AG10803 (cell line): ENCODE measurements at regions not wholly inside any gene's neighbourhood (a gene's known extent, or its start where the extent isn't known, plus 50 kb on each side); places are given as distances from the start of the nearest gene placed in this dataset.
"Not testable (repeated sequence)": the region's sequence is repeated elsewhere in the genome, so short reads cannot be mapped to it uniquely, and the experiment has no call there.

Experiments
- DNase-seq: peaks from one replicate; pipeline ENCODE4 v3.0.0; 2010; ENCODE audit warnings: low read depth
- H3K4me3 ChIP-seq: 2 replicates; pipeline ENCODE4 v1.5.1; 2011; ENCODE audit warnings: mild to moderate bottlenecking, low read length, control low read depth
- TF ChIP-seq, protein P1 (sequence below): conservative IDR thresholded peaks from 2 replicates; pipeline ENCODE4 v1.5.1; 2011; ENCODE audit warnings: mild to moderate bottlenecking, low read length, control low read depth, inconsistent platforms

GRCh38 chr11:69578167-69578566 is 62.8 kb upstream of the CCND1 start:
- no peak for DNase-seq
- H3K4me3 ChIP-seq, result no peak overlapping the region
- TF ChIP-seq, protein P1, sequence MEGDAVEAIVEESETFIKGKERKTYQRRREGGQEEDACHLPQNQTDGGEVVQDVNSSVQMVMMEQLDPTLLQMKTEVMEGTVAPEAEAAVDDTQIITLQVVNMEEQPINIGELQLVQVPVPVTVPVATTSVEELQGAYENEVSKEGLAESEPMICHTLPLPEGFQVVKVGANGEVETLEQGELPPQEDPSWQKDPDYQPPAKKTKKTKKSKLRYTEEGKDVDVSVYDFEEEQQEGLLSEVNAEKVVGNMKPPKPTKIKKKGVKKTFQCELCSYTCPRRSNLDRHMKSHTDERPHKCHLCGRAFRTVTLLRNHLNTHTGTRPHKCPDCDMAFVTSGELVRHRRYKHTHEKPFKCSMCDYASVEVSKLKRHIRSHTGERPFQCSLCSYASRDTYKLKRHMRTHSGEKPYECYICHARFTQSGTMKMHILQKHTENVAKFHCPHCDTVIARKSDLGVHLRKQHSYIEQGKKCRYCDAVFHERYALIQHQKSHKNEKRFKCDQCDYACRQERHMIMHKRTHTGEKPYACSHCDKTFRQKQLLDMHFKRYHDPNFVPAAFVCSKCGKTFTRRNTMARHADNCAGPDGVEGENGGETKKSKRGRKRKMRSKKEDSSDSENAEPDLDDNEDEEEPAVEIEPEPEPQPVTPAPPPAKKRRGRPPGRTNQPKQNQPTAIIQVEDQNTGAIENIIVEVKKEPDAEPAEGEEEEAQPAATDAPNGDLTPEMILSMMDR, result no peak

GRCh38 chr11:69580529-69580928 is 60.4 kb upstream of the CCND1 start:
- no peak overlapping the region for H3K4me3 ChIP-seq
- TF ChIP-seq, protein P1, result no peak
- DNase-seq, result no peak

DNA sequence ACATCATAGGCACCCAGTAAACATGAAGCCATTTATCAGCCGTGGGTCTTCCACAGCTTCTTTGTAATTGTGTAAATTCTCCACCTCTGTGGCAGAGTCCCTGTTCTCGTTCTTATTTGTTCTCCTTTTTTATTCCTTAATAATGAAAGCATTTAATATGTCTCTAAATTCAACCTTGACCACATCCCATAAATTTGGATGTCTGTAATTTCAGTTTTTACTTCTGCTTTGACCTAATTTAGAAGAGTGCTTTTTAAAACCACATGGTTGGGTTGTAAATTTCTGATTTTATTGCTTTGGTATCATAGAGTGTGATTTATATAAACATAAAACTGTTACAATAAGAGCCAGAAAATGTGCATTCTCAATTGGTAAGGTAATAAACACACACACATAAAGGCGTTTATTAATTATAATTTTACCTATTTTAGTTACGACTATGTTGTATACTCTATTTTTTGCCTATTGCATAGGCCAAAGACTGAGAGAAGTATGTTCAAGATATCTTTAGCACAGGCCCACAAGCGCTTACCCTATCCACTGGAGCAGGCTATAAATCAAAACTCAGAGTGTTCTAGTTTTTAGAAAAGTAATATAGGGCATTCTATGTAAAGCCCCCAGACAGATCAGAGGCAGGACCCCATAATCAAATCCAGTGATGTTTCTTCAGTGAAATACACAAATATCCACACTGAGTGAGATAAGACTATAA is 58.0 kb upstream of the CCND1 start:
- H3K4me3 ChIP-seq, result no peak overlapping the region
- no peak for DNase-seq

DNA sequence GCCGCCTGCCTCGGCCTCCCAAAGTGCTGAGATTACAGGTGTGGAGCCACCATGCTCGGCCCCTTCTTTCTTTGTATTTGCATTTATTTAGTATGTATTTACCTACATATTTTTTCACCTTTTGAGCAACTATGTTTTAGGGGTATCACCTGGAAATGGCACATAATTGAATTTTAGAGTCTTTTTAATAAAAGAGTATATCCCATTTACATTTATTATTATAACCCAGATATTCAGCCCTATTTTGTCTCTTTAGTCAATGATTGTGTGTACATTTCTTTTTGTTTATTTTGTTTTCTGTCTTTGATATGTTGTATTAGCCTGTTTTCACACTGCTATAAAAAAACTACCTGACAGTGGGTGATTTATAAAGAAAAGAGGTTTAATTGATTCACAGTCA is 56.8 kb upstream of the CCND1 start:
- no peak overlapping the region for H3K4me3 ChIP-seq
- TF ChIP-seq, protein P1, result no peak

More for the DNA sequence above, 58.0 kb upstream of the CCND1 start:
- TF ChIP-seq, protein P1, result no peak

DNA sequence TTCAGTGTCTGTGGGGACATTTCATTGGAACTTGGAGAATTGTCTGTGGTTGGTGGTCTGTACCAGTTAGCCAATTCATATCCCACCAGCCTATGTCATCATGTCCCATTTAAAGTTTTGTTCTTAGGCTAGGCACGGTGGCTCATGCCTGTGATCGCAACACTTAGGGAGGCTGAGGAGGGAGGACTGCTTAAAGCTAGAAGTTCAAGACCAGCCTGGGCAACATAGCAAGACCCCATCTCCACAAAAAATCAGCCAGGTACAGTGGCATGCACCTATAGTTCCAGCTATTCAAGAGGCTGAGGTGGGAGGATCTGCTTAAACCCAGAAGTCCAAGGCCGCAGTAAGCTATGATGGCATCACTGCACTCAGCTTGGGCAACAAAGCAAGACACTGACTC is 55.6 kb upstream of the CCND1 start:
- no peak overlapping the region for H3K4me3 ChIP-seq
- TF ChIP-seq, protein P1, result no peak

More for the DNA sequence above, 56.8 kb upstream of the CCND1 start:
- no peak for DNase-seq

GRCh38 chr11:69587454-69588090 is 53.4 kb upstream of the CCND1 start:
- TF ChIP-seq, protein P1, result no peak
- H3K4me3 ChIP-seq, result no peak overlapping the region

More for the DNA sequence above, 55.6 kb upstream of the CCND1 start:
- DNase-seq, result no peak

DNA sequence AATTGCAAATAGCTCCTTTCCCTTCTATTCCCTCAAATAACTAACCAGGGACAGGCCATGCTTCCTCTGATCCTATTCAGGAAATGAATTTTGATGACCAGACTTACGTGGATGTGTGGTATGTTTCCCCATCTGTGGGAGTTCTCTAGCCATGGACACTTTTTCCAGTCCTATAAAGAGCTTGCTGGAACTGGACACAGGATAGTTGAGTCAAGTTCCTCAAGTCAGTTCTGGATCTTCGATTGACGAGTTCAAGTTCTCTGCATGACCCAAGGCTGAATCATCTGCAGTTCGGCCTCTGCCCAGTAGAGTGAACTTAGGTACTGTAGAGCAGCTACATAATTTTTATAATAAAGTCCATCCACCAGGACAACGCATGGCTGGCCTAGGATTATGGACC is 52.7 kb upstream of the CCND1 start:
- H3K4me3 ChIP-seq, result no peak overlapping the region
- DNase-seq, result peak; percentile 88

More at GRCh38 chr11:69587454-69588090, 53.4 kb upstream of the CCND1 start:
- peak; percentile 85 for DNase-seq

GRCh38 chr11:69590088-69590487 is 50.9 kb upstream of the CCND1 start:
- not testable (repeated sequence) for DNase-seq, H3K4me3 ChIP-seq

More for the DNA sequence above, 52.7 kb upstream of the CCND1 start:
- TF ChIP-seq, protein P1, result peak; percentile 58
